Gastrocnemius medialis (tissue), 4 donors: ENCODE measurements at regions not wholly inside any gene's neighbourhood (a gene's known extent, or its start where the extent isn't known, plus 50 kb on each side); places are given as distances from the start of the nearest gene placed in this dataset.

Experiments
- POLR2A ChIP-seq, 2 donors: fragments of 450-650 bp; IDR thresholded peaks; one replicate each; pipeline ENCODE4 v1.6.1; 2017; ENCODE audit warnings: antibody characterized with exemption in 2 of 2, mild to moderate bottlenecking in 2 of 2, moderate library complexity in 2 of 2
- TF ChIP-seq, protein P1 (sequence below), 5 experiments: fragments of 450-650 bp in 3 of 5; fragments of 200-600 bp in 2 of 5; sonication (generic) in 2 of 5; IDR thresholded peaks in 4 of 5; conservative IDR thresholded peaks in 1 of 5; 1 replicate in 4 of 5; 2 replicates in 1 of 5; pipeline ENCODE4 v1.5.1; 2016 to 2019; ENCODE audit warnings: antibody characterized with exemption in 5 of 5, mild to moderate bottlenecking in 3 of 5, moderate library complexity in 3 of 5

DNA sequence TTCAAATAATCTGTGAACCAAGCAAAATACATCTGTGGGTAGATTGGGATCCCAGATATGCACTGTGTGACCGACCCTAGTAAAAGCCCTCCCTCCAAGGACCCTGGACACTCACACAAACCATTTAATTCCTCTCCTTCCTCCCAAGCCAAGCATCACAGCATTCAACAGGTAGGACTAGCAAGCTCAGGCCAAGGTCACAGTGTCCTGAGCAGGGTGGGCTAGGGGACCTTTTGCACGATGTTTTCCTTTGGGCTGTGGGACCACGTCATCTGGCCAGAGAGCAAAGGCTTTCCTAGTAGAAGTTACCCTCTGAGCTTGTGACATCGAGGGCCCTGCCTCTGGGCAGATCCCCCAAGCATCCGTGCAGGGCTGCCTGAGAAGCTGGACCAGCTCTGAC is 297.6 kb upstream of the ZNF507 start:
- no peak for TF ChIP-seq POLR2A (IDR thresholded peaks at IDR 0.05)
- TF ChIP-seq, protein P1, sequence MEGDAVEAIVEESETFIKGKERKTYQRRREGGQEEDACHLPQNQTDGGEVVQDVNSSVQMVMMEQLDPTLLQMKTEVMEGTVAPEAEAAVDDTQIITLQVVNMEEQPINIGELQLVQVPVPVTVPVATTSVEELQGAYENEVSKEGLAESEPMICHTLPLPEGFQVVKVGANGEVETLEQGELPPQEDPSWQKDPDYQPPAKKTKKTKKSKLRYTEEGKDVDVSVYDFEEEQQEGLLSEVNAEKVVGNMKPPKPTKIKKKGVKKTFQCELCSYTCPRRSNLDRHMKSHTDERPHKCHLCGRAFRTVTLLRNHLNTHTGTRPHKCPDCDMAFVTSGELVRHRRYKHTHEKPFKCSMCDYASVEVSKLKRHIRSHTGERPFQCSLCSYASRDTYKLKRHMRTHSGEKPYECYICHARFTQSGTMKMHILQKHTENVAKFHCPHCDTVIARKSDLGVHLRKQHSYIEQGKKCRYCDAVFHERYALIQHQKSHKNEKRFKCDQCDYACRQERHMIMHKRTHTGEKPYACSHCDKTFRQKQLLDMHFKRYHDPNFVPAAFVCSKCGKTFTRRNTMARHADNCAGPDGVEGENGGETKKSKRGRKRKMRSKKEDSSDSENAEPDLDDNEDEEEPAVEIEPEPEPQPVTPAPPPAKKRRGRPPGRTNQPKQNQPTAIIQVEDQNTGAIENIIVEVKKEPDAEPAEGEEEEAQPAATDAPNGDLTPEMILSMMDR (IDR thresholded peaks at IDR 0.05 in 4 of 5, conservative IDR thresholded peaks at IDR 0.05 in 1 of 5), result no peak
